Activated naive CD4-positive, alpha-beta T cell treated with anti-CD3 and anti-CD28 coated beads for 36 hours (primary cell): ENCODE measurements at regions not wholly inside any gene's neighbourhood (a gene's known extent, or its start where the extent isn't known, plus 50 kb on each side); places are given as distances from the start of the nearest gene placed in this dataset.

ENCODE experiments used
- CTCF ChIA-PET: fragments of 350-600 bp; sonication (Branson Sonifier 250); formaldehyde crosslinking; loops from one replicate; lab custom pipeline; 2021; ENCODE audit warnings: antibody characterized with exemption; lab: Charles Lee
- DNase-seq: peaks from one replicate; pipeline ENCODE4 v3.0.0-alpha.2; 2020
- H3K27ac Mint-ChIP-seq: one replicate; pipeline ENCODE4 v1.8.0; 2021; ENCODE audit warnings: mild to moderate bottlenecking, mixed read lengths
- H3K27me3 Mint-ChIP-seq: one replicate; pipeline ENCODE4 v1.8.0; 2021; ENCODE audit warnings: low read depth, mixed read lengths
- H3K36me3 Mint-ChIP-seq: one replicate; pipeline ENCODE4 v1.8.0; 2021; ENCODE audit warnings: low read depth, mixed read lengths
- H3K4me1 Mint-ChIP-seq: one replicate; pipeline ENCODE4 v1.8.0; 2021; ENCODE audit warnings: low read depth, mixed read lengths
- H3K4me3 Mint-ChIP-seq: one replicate; pipeline ENCODE4 v1.8.0; 2021; ENCODE audit warnings: mild to moderate bottlenecking, moderate library complexity, mixed read lengths
- H3K9me3 Mint-ChIP-seq: one replicate; pipeline ENCODE4 v1.8.0; 2021; ENCODE audit warnings: mixed read lengths
- intact Hi-C: fragments of 100-400 bp; cut with micrococcal nuclease; formaldehyde crosslinking; loops from one replicate; pipeline ENCODE4 v1.15.1; 2023

DNA sequence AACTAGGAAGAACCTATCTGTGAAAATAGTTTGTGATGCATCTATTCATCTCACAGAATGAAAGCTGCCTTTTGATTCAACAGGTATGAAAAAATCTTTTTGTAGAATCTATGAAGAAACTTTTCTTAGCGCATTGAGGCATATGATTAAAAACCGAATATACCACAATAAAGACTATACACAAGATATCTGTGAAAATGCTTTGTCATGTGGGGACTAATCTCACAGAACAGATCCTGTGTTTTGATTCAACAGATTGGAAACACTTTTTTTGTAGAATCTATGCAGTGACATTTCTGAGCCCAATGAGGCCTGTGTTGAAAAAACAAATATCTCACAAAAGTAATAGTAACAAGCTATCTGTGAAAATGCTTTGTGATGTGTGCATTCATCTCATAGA, 2247.5 kb downstream of the TP53TG3F start:
- CTCF ChIA-PET: no interaction called here
- no peaks in the 10 kb centered on the region for H3K4me1 Mint-ChIP-seq
- peaks cover 2% of the 10 kb centered on the region for H3K36me3 Mint-ChIP-seq
- intact Hi-C loops: no loop called here
- H3K27ac Mint-ChIP-seq: no peak overlapping the region
- no peak overlapping the region for H3K4me3 Mint-ChIP-seq
- no peak for DNase-seq
- H3K9me3 Mint-ChIP-seq: peaks cover 11% of the 10 kb centered on the region
- H3K27me3 Mint-ChIP-seq: no peaks in the 10 kb centered on the region

GRCh38 chr16:35711435-35711834, 2252.0 kb downstream of the TP53TG3F start:
- intact Hi-C loops: no loop called here
- no peak for DNase-seq
- Mint-ChIP-seq H3K4me3 (no peak overlapping the region), H3K36me3 (no peaks in the 10 kb centered on the region), H3K27ac (no peak overlapping the region), H3K27me3 (no peaks in the 10 kb centered on the region), H3K4me1 (no peaks in the 10 kb centered on the region), H3K9me3 (peaks cover 16% of the 10 kb centered on the region)
- CTCF ChIA-PET: no interaction called here

GRCh38 chr16:35711958-35712357, 2252.5 kb downstream of the TP53TG3F start:
- DNase-seq: no peak
- intact Hi-C loops: no loop called here
- no peak overlapping the region for H3K27ac Mint-ChIP-seq
- CTCF ChIA-PET: no interaction called here
- no peaks in the 10 kb centered on the region for H3K36me3 Mint-ChIP-seq
- H3K4me3 Mint-ChIP-seq: no peak overlapping the region
- peaks cover 20% of the 10 kb centered on the region for H3K9me3 Mint-ChIP-seq
- no peaks in the 10 kb centered on the region for H3K4me1 Mint-ChIP-seq
- no peaks in the 10 kb centered on the region for H3K27me3 Mint-ChIP-seq

DNA sequence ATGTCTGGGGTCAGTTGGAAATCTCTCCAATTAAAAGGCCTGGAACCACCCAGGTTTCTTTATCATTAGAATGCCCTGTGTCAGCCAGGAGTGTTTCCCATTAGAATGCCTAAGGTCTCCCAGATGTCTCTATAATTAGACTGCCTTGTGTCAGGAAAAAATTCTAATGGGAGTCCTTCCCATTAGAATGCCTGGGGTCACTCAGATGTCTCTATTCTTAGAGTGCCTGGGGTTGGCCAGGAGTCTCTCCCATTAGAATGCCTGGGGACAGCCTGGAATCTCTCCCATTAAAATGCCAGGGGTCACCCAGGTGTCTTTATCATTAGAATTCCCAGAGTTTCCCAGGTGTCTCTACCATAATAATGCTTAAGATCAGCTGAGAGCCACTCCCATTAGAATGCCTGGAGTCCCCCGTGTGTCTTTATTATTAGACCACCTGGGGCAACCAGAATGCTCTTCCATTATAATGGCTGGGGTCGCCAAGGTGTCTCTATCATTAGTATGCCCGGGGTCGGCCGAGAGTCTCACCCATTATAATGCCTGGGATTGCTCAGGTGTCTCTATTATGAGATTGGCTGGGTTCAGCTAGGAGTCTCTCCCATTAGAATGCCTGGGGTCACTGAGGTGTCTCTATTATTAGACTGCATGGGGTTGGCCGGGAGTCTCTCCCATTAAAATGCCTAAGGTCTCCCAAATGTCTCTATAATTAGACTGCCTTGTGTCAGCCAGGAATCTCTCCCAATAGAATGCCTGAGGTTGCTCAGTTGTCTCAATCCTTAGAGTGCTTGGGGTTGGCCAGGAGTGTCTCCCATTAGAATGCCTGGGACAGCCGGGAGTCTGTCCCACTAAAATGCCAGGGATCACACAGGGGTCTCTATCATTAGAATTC, 2254.6 kb downstream of the TP53TG3F start:
- Mint-ChIP-seq H3K27ac (no peak overlapping the region), H3K4me3 (no peak overlapping the region), H3K27me3 (no peaks in the 10 kb centered on the region), H3K9me3 (peaks cover 28% of the 10 kb centered on the region), H3K36me3 (no peaks in the 10 kb centered on the region), H3K4me1 (no peaks in the 10 kb centered on the region)
- intact Hi-C loops: no loop called here
- no peak for DNase-seq
- CTCF ChIA-PET: no interaction called here

- Mint-ChIP-seq H3K4me1 (no peaks in the 10 kb centered on the region), H3K27ac (no peak overlapping the region), H3K27me3 (no peaks in the 10 kb centered on the region), H3K9me3 (peaks cover 35% of the 10 kb centered on the region), H3K4me3 (no peak overlapping the region), H3K36me3 (no peaks in the 10 kb centered on the region)
- intact Hi-C loops: no loop called here
- CTCF ChIA-PET: no interaction called here
- DNase-seq: no peak
Measured at GRCh38 chr16:35714665-35715064, 2255.3 kb downstream of the TP53TG3F start.

DNA sequence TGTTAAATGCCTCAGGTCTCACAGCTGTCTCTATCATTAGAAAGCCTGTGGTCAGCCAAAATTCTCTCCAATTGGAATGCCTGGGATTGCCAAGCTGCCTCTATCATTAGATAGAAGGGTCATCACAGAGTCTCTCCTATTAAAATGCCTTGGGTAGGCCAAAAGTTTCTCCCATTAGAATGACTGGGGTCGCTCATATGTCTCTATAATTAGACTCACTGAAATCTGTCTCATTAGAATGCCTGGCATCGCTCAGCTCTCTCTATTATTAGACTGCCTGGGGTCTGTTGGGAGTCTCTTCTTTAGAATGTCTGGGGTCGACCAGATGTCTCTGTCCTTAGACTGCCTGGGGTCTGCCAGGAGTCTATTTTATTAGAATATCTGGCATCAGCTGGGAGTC, 2265.1 kb downstream of the TP53TG3F start:
- H3K36me3 Mint-ChIP-seq: peaks cover 1% of the 10 kb centered on the region
- no peak overlapping the region for H3K4me3 Mint-ChIP-seq
- intact Hi-C loops: no loop called here
- CTCF ChIA-PET: no interaction called here
- H3K27ac Mint-ChIP-seq: no peak overlapping the region
- H3K27me3 Mint-ChIP-seq: no peaks in the 10 kb centered on the region
- no peak for DNase-seq
- H3K4me1 Mint-ChIP-seq: no peaks in the 10 kb centered on the region
- H3K9me3 Mint-ChIP-seq: peaks cover 28% of the 10 kb centered on the region

DNA sequence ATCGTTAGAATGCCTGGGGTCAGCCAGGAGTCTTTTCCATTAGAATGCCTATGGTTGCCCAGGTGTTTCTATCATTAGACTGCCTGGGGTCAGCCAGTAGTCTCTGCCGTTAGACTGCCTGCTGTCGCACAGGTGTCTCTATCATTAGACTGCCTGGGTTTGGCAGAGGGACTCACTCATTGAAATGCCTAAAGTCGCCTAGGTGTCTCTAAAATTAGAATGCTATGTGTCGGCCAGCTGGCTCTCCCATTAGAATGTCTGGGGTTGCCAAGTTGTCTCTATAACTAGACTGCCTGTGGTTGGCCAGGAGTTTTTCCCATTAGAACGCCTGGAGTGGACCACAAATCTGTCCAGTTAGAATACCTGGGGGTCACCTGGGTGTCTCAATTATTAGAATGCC, 2266.5 kb downstream of the TP53TG3F start:
- CTCF ChIA-PET: no interaction called here
- Mint-ChIP-seq H3K4me3 (no peak overlapping the region), H3K36me3 (peaks cover 1% of the 10 kb centered on the region), H3K27ac (no peak overlapping the region), H3K4me1 (no peaks in the 10 kb centered on the region), H3K27me3 (no peaks in the 10 kb centered on the region), H3K9me3 (peaks cover 29% of the 10 kb centered on the region)
- no peak for DNase-seq
- intact Hi-C loops: no loop called here

- CTCF ChIA-PET: no interaction called here
- DNase-seq: no peak
- no peak overlapping the region for H3K27ac Mint-ChIP-seq
- H3K4me1 Mint-ChIP-seq: no peaks in the 10 kb centered on the region
- H3K9me3 Mint-ChIP-seq: peaks cover 26% of the 10 kb centered on the region
- H3K4me3 Mint-ChIP-seq: no peak overlapping the region
- peaks cover 3% of the 10 kb centered on the region for H3K36me3 Mint-ChIP-seq
- intact Hi-C loops: no loop called here
- H3K27me3 Mint-ChIP-seq: no peaks in the 10 kb centered on the region
Measured at GRCh38 chr16:35730251-35730650, 2270.8 kb downstream of the TP53TG3F start.

- intact Hi-C loops: no loop called here
- CTCF ChIA-PET: no interaction called here
- no peak overlapping the region for H3K27ac Mint-ChIP-seq
- no peaks in the 10 kb centered on the region for H3K4me1 Mint-ChIP-seq
- H3K27me3 Mint-ChIP-seq: no peaks in the 10 kb centered on the region
- peaks cover 4% of the 10 kb centered on the region for H3K36me3 Mint-ChIP-seq
- H3K4me3 Mint-ChIP-seq: no peak overlapping the region
- H3K9me3 Mint-ChIP-seq: peaks cover 30% of the 10 kb centered on the region
- no peak for DNase-seq
Measured at GRCh38 chr16:35731341-35732040, 2272.1 kb downstream of the TP53TG3F start.

DNA sequence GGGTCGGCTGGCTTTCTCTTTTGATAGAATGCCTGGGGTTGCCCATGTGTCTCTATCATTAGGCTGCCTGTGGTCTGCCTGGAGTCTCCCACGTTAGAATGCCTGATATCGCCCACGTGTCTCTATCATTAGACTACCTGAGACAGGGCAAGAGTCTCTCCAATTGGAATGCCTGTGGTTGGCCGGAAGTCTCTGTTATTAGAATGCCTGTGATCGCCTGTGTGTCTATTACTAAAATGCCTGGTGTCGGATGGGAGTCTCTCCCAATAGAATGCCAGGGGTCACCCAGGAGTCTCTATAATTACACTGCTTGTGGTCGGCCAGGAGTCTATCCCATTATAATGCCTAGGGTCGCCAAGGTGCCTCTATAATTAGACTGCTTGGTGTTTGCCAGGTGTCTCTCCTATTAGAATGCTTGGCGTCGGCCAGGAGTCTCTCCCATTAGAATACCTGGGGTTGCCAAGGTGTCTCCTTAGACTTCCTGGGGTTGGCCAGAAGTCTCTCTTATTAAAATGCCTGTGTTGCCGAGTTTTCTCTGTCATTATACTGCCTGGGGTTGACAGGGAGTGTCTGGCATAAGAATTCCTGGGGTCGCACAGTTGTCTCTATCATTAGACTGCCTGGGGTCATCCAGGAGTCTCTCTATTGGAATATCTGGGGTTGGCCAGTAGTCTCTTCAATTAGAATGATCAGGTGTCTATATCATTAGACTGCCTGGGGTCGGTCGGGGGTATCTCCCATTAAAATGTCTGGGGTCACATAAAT, 2272.8 kb downstream of the TP53TG3F start:
- H3K4me1 Mint-ChIP-seq: no peaks in the 10 kb centered on the region
- intact Hi-C loops: no loop called here
- no peaks in the 10 kb centered on the region for H3K27me3 Mint-ChIP-seq

DNA sequence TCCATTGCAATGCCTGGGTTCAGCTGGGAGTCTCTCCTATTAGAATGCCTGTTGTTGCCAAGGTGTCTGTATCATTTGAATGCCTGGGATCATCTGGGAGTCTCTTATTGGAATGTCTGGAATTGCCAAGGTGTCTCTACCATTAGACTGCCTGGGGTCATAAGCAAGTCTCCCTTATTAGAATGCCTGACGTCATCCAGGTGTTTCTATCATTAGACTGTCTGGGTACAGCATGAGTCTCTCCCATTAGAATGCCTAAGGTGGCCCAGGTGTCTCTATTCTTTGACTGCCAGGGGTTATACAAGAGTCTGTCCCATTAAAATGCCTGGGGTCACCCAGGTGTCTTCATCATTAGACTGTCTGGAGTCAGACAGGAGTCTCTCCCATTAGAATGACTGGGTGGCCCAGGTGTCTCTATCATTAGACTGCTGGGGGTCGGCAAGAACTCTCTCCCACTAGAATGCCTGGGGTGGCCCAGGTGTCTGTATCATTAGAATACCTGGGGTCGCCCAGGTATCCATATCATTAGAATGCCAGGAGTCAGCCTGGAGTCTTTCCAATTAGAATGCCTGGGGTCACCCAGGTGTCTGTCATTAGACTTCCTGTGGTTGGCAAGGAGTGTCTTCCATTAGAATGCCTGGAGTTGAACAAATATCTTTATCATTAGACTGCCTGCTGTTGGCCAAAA, 2274.0 kb downstream of the TP53TG3F start:
- no peaks in the 10 kb centered on the region for H3K27me3 Mint-ChIP-seq
- CTCF ChIA-PET: no interaction called here
- no peak overlapping the region for H3K27ac Mint-ChIP-seq
- intact Hi-C loops: no loop called here
- no peak overlapping the region for H3K4me3 Mint-ChIP-seq
- DNase-seq: no peak
- peaks cover 4% of the 10 kb centered on the region for H3K36me3 Mint-ChIP-seq
- H3K4me1 Mint-ChIP-seq: no peaks in the 10 kb centered on the region
- peaks cover 34% of the 10 kb centered on the region for H3K9me3 Mint-ChIP-seq

More for the DNA sequence above, 2272.8 kb downstream of the TP53TG3F start:
- Mint-ChIP-seq H3K27ac (no peak overlapping the region), H3K4me3 (no peak overlapping the region), H3K36me3 (peaks cover 4% of the 10 kb centered on the region), H3K9me3 (peaks cover 32% of the 10 kb centered on the region)
- CTCF ChIA-PET: no interaction called here
- DNase-seq: no peak
